HepG2 (cell line): ENCODE measurements at regions not wholly inside any gene's neighbourhood (a gene's known extent, or its start where the extent isn't known, plus 50 kb on each side); places are given as distances from the start of the nearest gene placed in this dataset.

Experiments
- ARID5B ChIP-seq: IDR thresholded peaks from 2 replicates; pipeline ENCODE4 v1.4.0; 2020; ENCODE audit warnings: mild to moderate bottlenecking, missing genetic modification reagents
- CBX2 ChIP-seq, 2 experiments: fragments of 200-600 bp in 1 of 2; sonication (generic); formaldehyde crosslinking in 1 of 2; IDR thresholded peaks; 2 replicates each; pipeline versions ENCODE4 v1.7.0 to v1.8.1; 2018 to 2022; ENCODE audit warnings: low read depth in 2 of 2, low read length in 1 of 2, mild to moderate bottlenecking in 1 of 2, missing genetic modification reagents in 1 of 2
- CHD2 ChIP-seq: IDR thresholded peaks from 2 replicates; pipeline ENCODE4 v1.6.1; 2011; ENCODE audit warnings: low read depth, low read length, improper control_type of control experiment
- FOXC1 ChIP-seq: sonication (generic); formaldehyde crosslinking; IDR thresholded peaks from 2 replicates; pipeline ENCODE4 v1.8.0; 2022; ENCODE audit warnings: mild to moderate bottlenecking, missing genetic modification reagents, borderline replicate concordance
- GABPB1 ChIP-seq: IDR thresholded peaks from 2 replicates; pipeline ENCODE4 v1.6.1; 2016; ENCODE audit warnings: mild to moderate bottlenecking, missing genetic modification reagents, moderate library complexity, missing compliant biosample characterization
- HNF4G ChIP-seq, 2 experiments: sonication (generic) in 1 of 2; formaldehyde crosslinking in 1 of 2; IDR thresholded peaks; 2 replicates each; pipeline versions ENCODE4 v1.4.0 to v1.6.1; 2011 to 2020; ENCODE audit warnings: borderline replicate concordance in 2 of 2, low read depth in 2 of 2, mild to moderate bottlenecking in 2 of 2, low read length in 1 of 2, missing genetic modification reagents in 1 of 2, moderate library complexity in 1 of 2
- HNRNPK ChIP-seq: fragments of 200-400 bp; formaldehyde crosslinking; IDR thresholded peaks from 2 replicates; pipeline ENCODE4 v1.6.1; 2018; ENCODE audit warnings: low read length, low read depth, moderate library complexity, mild to moderate bottlenecking; ENCODE audit not compliant: poor library complexity, severe bottlenecking
- MYNN ChIP-seq: sonication (generic); formaldehyde crosslinking; IDR thresholded peaks from 2 replicates; pipeline ENCODE4 v1.4.0; 2020; ENCODE audit warnings: mild to moderate bottlenecking, low read depth, missing genetic modification reagents
- PHF8 ChIP-seq: sonication (generic); formaldehyde crosslinking; IDR thresholded peaks from 2 replicates; pipeline ENCODE4 v1.5.0; 2020; ENCODE audit warnings: missing genetic modification reagents
- RCOR2 ChIP-seq: IDR thresholded peaks from 2 replicates; pipeline ENCODE4 v1.6.1; 2016; ENCODE audit warnings: missing biosample characterization, missing genetic modification reagents
- SMARCC2 ChIP-seq: fragments of 450-650 bp; IDR thresholded peaks from 2 replicates; pipeline ENCODE4 v1.6.1; 2017; ENCODE audit warnings: antibody characterized with exemption, mild to moderate bottlenecking
- TCF7 ChIP-seq: sonication (generic); IDR thresholded peaks from 2 replicates; pipeline ENCODE4 v1.6.1; 2016; ENCODE audit warnings: antibody characterized with exemption, low read depth
- ZBTB33 ChIP-seq: sonication (generic); formaldehyde crosslinking; IDR thresholded peaks from 2 replicates; pipeline ENCODE4 v1.4.0; 2020; ENCODE audit warnings: missing genetic modification reagents
- ZNF644 ChIP-seq: IDR thresholded peaks from 2 replicates; pipeline ENCODE4 v1.6.1; 2016; ENCODE audit warnings: low read depth
- ZNF704 ChIP-seq: sonication (generic); formaldehyde crosslinking; IDR thresholded peaks from 2 replicates; pipeline ENCODE4 v1.8.1; 2023; ENCODE audit warnings: mild to moderate bottlenecking, inconsistent platforms, moderate library complexity, missing genetic modification reagents, borderline replicate concordance

- no peak for TF ChIP-seq CBX2 (IDR thresholded peaks at IDR 0.05; ENCODE audit: low read depth, low read length)
- no peak for TF ChIP-seq CBX2 (CRISPR knock-in tag; IDR thresholded peaks at IDR 0.05; ENCODE audit: low read depth)
- no peak for TF ChIP-seq PHF8 (CRISPR knock-in tag)
- TF ChIP-seq MYNN (CRISPR knock-in tag): no peak
- 0 out of 2 replicates have a peak, but pooled peaks have one; percentile 6 for TF ChIP-seq TCF7
- TF ChIP-seq ZNF644: peak; percentile 72; the same call in 1 of the 2 replicates
- no peak for TF ChIP-seq CHD2
- TF ChIP-seq SMARCC2: no peak
- TF ChIP-seq HNF4G (IDR thresholded peaks at IDR 0.05; ENCODE audit: borderline replicate concordance, low read depth, low read length): peak; percentile 46; the same call in 1 of the 2 replicates
- 0 out of 2 replicates have a peak, but pooled peaks have one; percentile 43 for TF ChIP-seq HNF4G (CRISPR knock-in tag; IDR thresholded peaks at IDR 0.05; ENCODE audit: borderline replicate concordance, low read depth)
- TF ChIP-seq ZBTB33: peak; percentile 67; the same call in 1 of the 2 replicates
- 0 out of 2 replicates have a peak, but pooled peaks have one; percentile 38 for TF ChIP-seq ARID5B (CRISPR knock-in tag)
- TF ChIP-seq GABPB1 (CRISPR knock-in tag): peak; percentile 43; the same call in 1 of the 2 replicates
- no peak for TF ChIP-seq ZNF704
- 0 out of 2 replicates have a peak, but pooled peaks have one; percentile 33 for TF ChIP-seq FOXC1 (CRISPR knock-in tag)
- TF ChIP-seq RCOR2: no peak
- no peak for TF ChIP-seq HNRNPK
Measured at GRCh38 chr6:156630613-156631302, 146.4 kb upstream of the ARID1B start (continued).
